IMR-90 (cell line): ENCODE measurements at regions not wholly inside any gene's neighbourhood (a gene's known extent, or its start where the extent isn't known, plus 50 kb on each side); places are given as distances from the start of the nearest gene placed in this dataset.

ENCODE experiments used
- ATAC-seq: fragments of 200-7000 bp; cut with Tn5 transposase; 2 replicates; pipeline ENCODE4 v1.9.1; 2020; ENCODE audit warnings: low read depth, mild to moderate bottlenecking, moderate library complexity
- BruUV-seq: library from RNA; stranded (reverse); fragments of 400-500 nt; replicated peaks from 2 replicates; lab custom pipeline; 2021; lab: Mats Ljungman, UMichigan
- CTCF ChIA-PET: fragments of 300-600 bp; formaldehyde crosslinking; extraction: SDS; loops from one replicate; lab custom pipeline; 2021; ENCODE audit warnings: antibody characterized with exemption; lab: Yijun Ruan, JAX
- POLR2A ChIA-PET: fragments of 300-600 bp; sonication (Branson Sonifier 250); formaldehyde crosslinking; loops from one replicate; lab custom pipeline; 2022; ENCODE audit warnings: antibody characterized with exemption; ENCODE audit not compliant: unreplicated experiment; lab: Charles Lee
- DNase-seq: peaks from one replicate; pipeline ENCODE4 v3.0.0; 2013
- H2AFZ ChIP-seq: replicated peaks from 2 replicates; pipeline ENCODE3; 2013; ENCODE audit warnings: low read length, mild to moderate bottlenecking; ENCODE audit not compliant: poor library complexity
- H2AK5ac ChIP-seq: 2 replicates; pipeline ENCODE4 v1.6.1; 2013; ENCODE audit warnings: low read depth, low read length, inconsistent platforms
- H2AK9ac ChIP-seq: replicated peaks from 2 replicates; pipeline ENCODE3; 2013; ENCODE audit warnings: mild to moderate bottlenecking, low read depth, low read length, moderate library complexity; ENCODE audit not compliant: poor library complexity
- H2BK120ac ChIP-seq: 2 replicates; pipeline ENCODE4 v1.6.1; 2013; ENCODE audit warnings: low read depth, low read length, inconsistent platforms
- H2BK15ac ChIP-seq: 3 replicates; pipeline ENCODE4 v1.6.1; 2013; ENCODE audit warnings: low read depth, low read length, inconsistent platforms
- H2BK20ac ChIP-seq: 2 replicates; pipeline ENCODE4 v1.6.1; 2013; ENCODE audit warnings: low read depth, mild to moderate bottlenecking, inconsistent platforms, low read length, moderate library complexity
- H2BK5ac ChIP-seq: 2 replicates; pipeline ENCODE4 v1.6.1; 2013; ENCODE audit warnings: mild to moderate bottlenecking, low read depth, low read length, inconsistent platforms; ENCODE audit not compliant: poor library complexity, severe bottlenecking
- H3K14ac ChIP-seq: replicated peaks from 2 replicates; pipeline ENCODE4 v1.6.1; 2013; ENCODE audit warnings: low read depth, low read length, inconsistent platforms
- H3K18ac ChIP-seq: 2 replicates; pipeline ENCODE4 v1.6.1; 2013; ENCODE audit warnings: low read depth, low read length, control low read depth
- H3K23ac ChIP-seq: 2 replicates; pipeline ENCODE4 v1.6.1; 2013; ENCODE audit warnings: low read depth, low read length, inconsistent platforms
- H3K27ac ChIP-seq: 2 replicates; pipeline ENCODE4 v1.5.1; 2013; ENCODE audit warnings: mild to moderate bottlenecking, control low read depth, low read length; ENCODE audit not compliant: insufficient read depth
- H3K27me3 ChIP-seq: 2 replicates; pipeline ENCODE4 v1.6.1; 2013; ENCODE audit warnings: low read length; ENCODE audit not compliant: control insufficient read depth, insufficient read depth
- H3K36me3 ChIP-seq: 2 replicates; pipeline ENCODE4 v1.6.1; 2013; ENCODE audit warnings: low read length, mixed read lengths; ENCODE audit not compliant: control insufficient read depth, insufficient read depth
- H3K4ac ChIP-seq: 2 replicates; pipeline ENCODE4 v1.6.1; 2013; ENCODE audit warnings: low read depth, low read length, inconsistent platforms
- H3K4me1 ChIP-seq: 2 replicates; pipeline ENCODE4 v1.6.1; 2013; ENCODE audit warnings: low read length, mixed read lengths; ENCODE audit not compliant: control insufficient read depth, insufficient read depth
- H3K4me2 ChIP-seq: 2 replicates; pipeline ENCODE4 v1.6.1; 2013; ENCODE audit warnings: low read depth, mild to moderate bottlenecking, control low read depth, low read length, moderate library complexity
- H3K4me3 ChIP-seq: 2 replicates; pipeline ENCODE4 v1.5.1; 2013; ENCODE audit warnings: low read depth, mild to moderate bottlenecking, control low read depth, low read length, moderate library complexity; ENCODE audit not compliant: insufficient read depth
- H3K56ac ChIP-seq: 2 replicates; pipeline ENCODE4 v1.6.1; 2013; ENCODE audit warnings: low read length, inconsistent platforms; ENCODE audit not compliant: insufficient read depth; ENCODE audit errors: extremely low read depth
- H3K79me1 ChIP-seq, 2 experiments: 2 replicates each; pipeline ENCODE4 v1.6.1; 2013; ENCODE audit warnings: low read length in 2 of 2, inconsistent platforms in 1 of 2, low read depth in 1 of 2
- H3K9ac ChIP-seq: 2 replicates; pipeline ENCODE4 v1.6.1; 2013; ENCODE audit warnings: low read depth, low read length, control low read depth
- H3K9me1 ChIP-seq: 2 replicates; pipeline ENCODE4 v1.6.1; 2013; ENCODE audit warnings: low read length, inconsistent platforms; ENCODE audit not compliant: insufficient read depth
- H3K9me3 ChIP-seq: 2 replicates; pipeline ENCODE4 v1.6.1; 2013; ENCODE audit warnings: low read length; ENCODE audit not compliant: control insufficient read depth, insufficient read depth
- H4K20me1 ChIP-seq: 2 replicates; pipeline ENCODE4 v1.6.1; 2013; ENCODE audit warnings: low read length, inconsistent platforms; ENCODE audit not compliant: insufficient read depth
- H4K5ac ChIP-seq: 2 replicates; pipeline ENCODE4 v1.6.1; 2013; ENCODE audit warnings: mild to moderate bottlenecking, low read depth, low read length, control low read depth
- H4K8ac ChIP-seq, 2 experiments: 2 replicates each; pipeline ENCODE4 v1.6.1; 2013; ENCODE audit warnings: low read depth in 2 of 2, low read length in 2 of 2, control low read depth in 1 of 2, inconsistent platforms in 1 of 2
- H4K91ac ChIP-seq: 2 replicates; pipeline ENCODE4 v1.6.1; 2013; ENCODE audit warnings: low read depth, low read length, inconsistent platforms; ENCODE audit not compliant: insufficient read depth
- CEBPB ChIP-seq: IDR thresholded peaks from 2 replicates; pipeline ENCODE4 v1.6.1; 2012; ENCODE audit warnings: low read depth, low read length, improper control_type of control experiment
- CHD1 ChIP-seq: IDR thresholded peaks from 2 replicates; pipeline ENCODE4 v1.6.1; 2012; ENCODE audit warnings: low read depth, low read length, improper control_type of control experiment
- FOS ChIP-seq: fragments of 150-350 bp; IDR thresholded peaks from 2 replicates; pipeline ENCODE4 v1.6.1; 2016; ENCODE audit warnings: low read depth, low read length
- MAFK ChIP-seq: IDR thresholded peaks from 2 replicates; pipeline ENCODE4 v1.6.1; 2012; ENCODE audit warnings: low read depth, low read length, improper control_type of control experiment
- MAZ ChIP-seq: IDR thresholded peaks from 2 replicates; pipeline ENCODE4 v1.6.1; 2012; ENCODE audit warnings: low read depth, mild to moderate bottlenecking, low read length, improper control_type of control experiment, moderate library complexity, borderline replicate concordance
- MXI1 ChIP-seq: IDR thresholded peaks from 2 replicates; pipeline ENCODE4 v1.6.1; 2012; ENCODE audit warnings: low read depth, mild to moderate bottlenecking, low read length, moderate library complexity, borderline replicate concordance
- NFE2L2 ChIP-seq: fragments of 150-350 bp; IDR thresholded peaks from 2 replicates; pipeline ENCODE4 v1.6.1; 2016; ENCODE audit warnings: low read depth, mild to moderate bottlenecking, low read length
- POLR2A ChIP-seq: IDR thresholded peaks from 2 replicates; pipeline ENCODE4 v1.6.1; 2012; ENCODE audit warnings: mild to moderate bottlenecking, low read depth, low read length
- RAD21 ChIP-seq: IDR thresholded peaks from 2 replicates; pipeline ENCODE4 v1.6.1; 2012; ENCODE audit warnings: low read length, improper control_type of control experiment
- RFX5 ChIP-seq: IDR thresholded peaks from 2 replicates; pipeline ENCODE4 v1.8.0; 2012; ENCODE audit warnings: low read depth, mild to moderate bottlenecking, low read length, moderate library complexity
- SMC3 ChIP-seq: fragments of 150-350 bp; IDR thresholded peaks from 2 replicates; pipeline ENCODE4 v1.6.1; 2016; ENCODE audit warnings: low read depth, mild to moderate bottlenecking, antibody characterized with exemption, low read length, moderate library complexity
- WGBS, 2 experiments: methylation state at CpG; one replicate each; pipeline versions ENCODE4 v1.1.5 to v1.1.7; 2013; ENCODE audit warnings: missing lambda C conversion rate in 2 of 2; ENCODE audit not compliant: insufficient read length in 1 of 2; ENCODE audit errors: extremely low coverage in 2 of 2; 5-methylcytosine and 5-hydroxymethylcytosine counted together
- dilution Hi-C: fragments of 300-500 bp; cut with HindIII; formaldehyde crosslinking; loops from one replicate; pipeline ENCODE4 v1.14.3; 2018; ENCODE audit warnings: low sequenced_read_pairs; ENCODE audit not compliant: unreplicated experiment
- in situ Hi-C: fragments of 300-500 bp; cut with MboI; formaldehyde crosslinking; loops from 3 replicates; pipeline ENCODE4 v1.14.3; 2019; ENCODE audit warnings: low sequenced_read_pairs, inconsistent platforms, mixed read lengths
- intact Hi-C: fragments of 100-400 bp; cut with micrococcal nuclease; formaldehyde crosslinking; loops from 2 replicates; pipeline ENCODE4 v1.10.0; 2022
- TF ChIP-seq, protein P1 (sequence below): fragments of 150-350 bp; IDR thresholded peaks from 2 replicates; pipeline ENCODE4 v1.6.1; 2017; ENCODE audit warnings: mild to moderate bottlenecking, antibody characterized with exemption, low read length, low read depth
- TF ChIP-seq, protein P2 (sequence below): conservative IDR thresholded peaks from 2 replicates; pipeline ENCODE4 v1.5.1; 2012; ENCODE audit warnings: mild to moderate bottlenecking, low read depth, low read length, improper control_type of control experiment

DNA sequence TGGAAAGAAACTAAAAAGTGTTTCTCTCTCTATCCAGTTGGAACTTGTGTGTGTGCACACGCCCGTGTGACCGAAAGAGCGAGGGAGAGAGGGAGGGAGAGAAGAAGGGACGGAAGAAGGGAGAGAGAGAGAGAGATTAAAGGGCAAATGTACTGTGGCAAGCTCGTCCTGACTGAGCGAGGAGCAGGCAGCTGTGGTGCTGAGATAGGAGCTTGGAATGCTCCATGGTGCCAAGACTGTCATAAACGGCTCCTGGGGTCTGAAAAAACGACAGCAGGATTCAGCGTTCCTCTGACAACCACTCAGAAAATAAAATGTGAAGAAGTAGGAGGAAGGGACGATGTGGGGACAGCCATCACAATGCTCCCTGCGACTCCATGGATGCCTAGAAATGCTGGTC is 276.0 kb downstream of the SV2B start:
- BruUV-seq: no TSS peak
- Histone ChIP-seq H2BK120ac (no peak overlapping the region), H3K27ac (no peak overlapping the region), H3K36me3 (no peaks in the 10 kb centered on the region), H3K79me1 (no peaks in the 10 kb centered on the region), H3K4me2 (no peak overlapping the region), H2AK9ac (no peak overlapping the region), H4K20me1 (no peaks in the 10 kb centered on the region), H3K14ac (no peak overlapping the region), H4K8ac (no peak overlapping the region), H2AK5ac (no peak overlapping the region), H2BK5ac (no peak overlapping the region), H3K27me3 (peaks cover 2% of the 10 kb centered on the region), H3K23ac (no peak overlapping the region), H3K9me3 (no peaks in the 10 kb centered on the region), H3K56ac (no peak overlapping the region), H3K18ac (no peak overlapping the region), H3K9me1 (no peaks in the 10 kb centered on the region), H3K9ac (no peak overlapping the region), H2BK20ac (no peak overlapping the region), H2AFZ (no peak overlapping the region), H3K4me1 (no peaks in the 10 kb centered on the region), H4K5ac (no peak overlapping the region), H3K4ac (no peak overlapping the region), H4K91ac (no peak overlapping the region), H2BK15ac (no peak overlapping the region), H3K4me3 (no peak overlapping the region)
- POLR2A ChIA-PET: no interaction called here
- intact Hi-C loops (no loop called here), dilution Hi-C loops (no loop called here), in situ Hi-C loops (no loop called here)
- CTCF ChIA-PET: no interaction called here
- no peak for DNase-seq
- WGBS, 2 experiments: 46% methylated on average over 10 of the region's 12 CpGs; no CpG with 5 or more reads in 1 of the 2 experiments
- TF ChIP-seq CEBPB (no peak), FOS (no peak), RFX5 (no peak), MAZ (no peak), RAD21 (no peak), CHD1 (no peak), MXI1 (no peak), MAFK (no peak), NFE2L2 (no peak), POLR2A (no peak), SMC3 (no peak)
- TF ChIP-seq, protein P1, sequence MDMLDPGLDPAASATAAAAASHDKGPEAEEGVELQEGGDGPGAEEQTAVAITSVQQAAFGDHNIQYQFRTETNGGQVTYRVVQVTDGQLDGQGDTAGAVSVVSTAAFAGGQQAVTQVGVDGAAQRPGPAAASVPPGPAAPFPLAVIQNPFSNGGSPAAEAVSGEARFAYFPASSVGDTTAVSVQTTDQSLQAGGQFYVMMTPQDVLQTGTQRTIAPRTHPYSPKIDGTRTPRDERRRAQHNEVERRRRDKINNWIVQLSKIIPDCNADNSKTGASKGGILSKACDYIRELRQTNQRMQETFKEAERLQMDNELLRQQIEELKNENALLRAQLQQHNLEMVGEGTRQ: no peak
- TF ChIP-seq, protein P2, sequence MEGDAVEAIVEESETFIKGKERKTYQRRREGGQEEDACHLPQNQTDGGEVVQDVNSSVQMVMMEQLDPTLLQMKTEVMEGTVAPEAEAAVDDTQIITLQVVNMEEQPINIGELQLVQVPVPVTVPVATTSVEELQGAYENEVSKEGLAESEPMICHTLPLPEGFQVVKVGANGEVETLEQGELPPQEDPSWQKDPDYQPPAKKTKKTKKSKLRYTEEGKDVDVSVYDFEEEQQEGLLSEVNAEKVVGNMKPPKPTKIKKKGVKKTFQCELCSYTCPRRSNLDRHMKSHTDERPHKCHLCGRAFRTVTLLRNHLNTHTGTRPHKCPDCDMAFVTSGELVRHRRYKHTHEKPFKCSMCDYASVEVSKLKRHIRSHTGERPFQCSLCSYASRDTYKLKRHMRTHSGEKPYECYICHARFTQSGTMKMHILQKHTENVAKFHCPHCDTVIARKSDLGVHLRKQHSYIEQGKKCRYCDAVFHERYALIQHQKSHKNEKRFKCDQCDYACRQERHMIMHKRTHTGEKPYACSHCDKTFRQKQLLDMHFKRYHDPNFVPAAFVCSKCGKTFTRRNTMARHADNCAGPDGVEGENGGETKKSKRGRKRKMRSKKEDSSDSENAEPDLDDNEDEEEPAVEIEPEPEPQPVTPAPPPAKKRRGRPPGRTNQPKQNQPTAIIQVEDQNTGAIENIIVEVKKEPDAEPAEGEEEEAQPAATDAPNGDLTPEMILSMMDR: no peak
- ATAC-seq: no peak
